ENCODE measurements at regions not wholly inside any gene's neighbourhood (a gene's known extent, or its start where the extent isn't known, plus 50 kb on each side); places are given as distances from the start of the nearest gene placed in this dataset.

DNA sequence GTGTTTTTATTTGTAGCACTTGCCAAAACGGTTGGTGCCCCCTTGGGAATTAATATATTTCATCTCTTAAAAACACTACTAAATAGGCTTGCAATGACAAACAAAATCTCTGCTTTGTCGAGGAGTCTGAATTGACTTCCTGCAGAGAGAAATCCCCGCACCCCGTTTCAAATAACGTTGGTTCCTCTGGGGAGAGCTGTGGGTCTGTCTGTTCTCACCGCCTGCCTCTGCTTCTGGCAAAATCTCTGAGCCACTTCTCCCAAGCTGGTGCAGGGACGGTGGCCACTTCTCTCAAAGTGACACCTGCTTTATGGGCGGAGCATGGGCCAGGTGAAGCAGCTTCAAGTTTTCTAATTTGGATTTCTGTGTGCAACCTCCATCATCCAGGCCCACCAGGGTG, 186.3 kb upstream of the ADARB2 start:
- Histone ChIP-seq H3K27me3 (ENCODE audit: insufficient read depth, insufficient read length) (no peaks in the 10 kb centered on the region), H3K4me1 (ENCODE audit: insufficient read depth, insufficient read length) (no peaks in the 10 kb centered on the region), H3K9me3 (ENCODE audit: insufficient read depth, low read length) (no peaks in the 10 kb centered on the region), H3K4me3 (ENCODE audit: insufficient read length, low read depth) (no peak overlapping the region), H3K9ac (ENCODE audit: insufficient read length, low read depth) (no peak overlapping the region), H3K36me3 (ENCODE audit: insufficient read depth, insufficient read length, low read length) (no peaks in the 10 kb centered on the region)
- no peak for TF ChIP-seq ZNF274 (IDR thresholded peaks at IDR 0.05; ENCODE audit: low read depth, low read length)
- no peak for TF ChIP-seq SUZ12 (IDR thresholded peaks at IDR 0.05; ENCODE audit: extremely low read depth, insufficient read depth, insufficient read length)
- TF ChIP-seq YY1 (IDR thresholded peaks at IDR 0.05; ENCODE audit: insufficient read depth, insufficient read length), result no peak
- DNase-seq (ENCODE audit: low read depth, low spot score), result no peak

DNA sequence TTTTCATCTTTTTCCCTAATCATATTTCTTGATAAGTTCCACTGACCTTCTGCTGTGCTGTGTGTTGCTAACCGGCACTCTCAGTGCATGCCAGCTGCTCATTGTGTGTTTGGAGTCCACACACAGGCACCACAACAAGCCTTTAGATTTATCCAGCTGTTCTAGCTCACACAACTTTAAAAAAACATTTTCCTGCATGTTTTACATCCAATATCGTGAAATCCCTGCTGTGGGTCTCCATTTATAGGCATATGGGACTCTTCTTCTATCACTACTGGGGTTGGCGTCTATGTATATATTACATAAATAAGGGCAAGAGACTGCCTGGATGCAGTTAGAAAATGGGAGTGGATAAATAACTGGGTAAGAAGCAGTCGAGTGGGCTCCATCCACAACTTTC, 183.6 kb upstream of the ADARB2 start:
- Histone ChIP-seq H3K27me3 (ENCODE audit: insufficient read depth, insufficient read length) (no peaks in the 10 kb centered on the region), H3K9me3 (ENCODE audit: insufficient read depth, low read length) (no peaks in the 10 kb centered on the region), H3K4me3 (ENCODE audit: insufficient read length, low read depth) (no peak overlapping the region), H3K9ac (ENCODE audit: insufficient read length, low read depth) (no peak overlapping the region), H3K36me3 (ENCODE audit: insufficient read depth, insufficient read length, low read length) (no peaks in the 10 kb centered on the region), H3K4me1 (ENCODE audit: insufficient read depth, insufficient read length) (no peaks in the 10 kb centered on the region)
- no peak for DNase-seq (ENCODE audit: low read depth, low spot score)
- TF ChIP-seq YY1 (IDR thresholded peaks at IDR 0.05; ENCODE audit: insufficient read depth, insufficient read length) (no peak), SUZ12 (IDR thresholded peaks at IDR 0.05; ENCODE audit: extremely low read depth, insufficient read depth, insufficient read length) (no peak), ZNF274 (IDR thresholded peaks at IDR 0.05; ENCODE audit: low read depth, low read length) (no peak)

- Histone ChIP-seq H3K4me1 (ENCODE audit: insufficient read depth, insufficient read length) (no peaks in the 10 kb centered on the region), H3K9ac (ENCODE audit: insufficient read length, low read depth) (no peak overlapping the region), H3K9me3 (ENCODE audit: insufficient read depth, low read length) (no peaks in the 10 kb centered on the region), H3K4me3 (ENCODE audit: insufficient read length, low read depth) (no peak overlapping the region), H3K36me3 (ENCODE audit: insufficient read depth, insufficient read length, low read length) (no peaks in the 10 kb centered on the region), H3K27me3 (ENCODE audit: insufficient read depth, insufficient read length) (no peaks in the 10 kb centered on the region)
- no peak for DNase-seq (ENCODE audit: low read depth, low spot score)
- TF ChIP-seq YY1 (IDR thresholded peaks at IDR 0.05; ENCODE audit: insufficient read depth, insufficient read length) (no peak), ZNF274 (IDR thresholded peaks at IDR 0.05; ENCODE audit: low read depth, low read length) (no peak), SUZ12 (IDR thresholded peaks at IDR 0.05; ENCODE audit: extremely low read depth, insufficient read depth, insufficient read length) (no peak)
Measured at GRCh38 chr10:1920127-1920526, 182.8 kb upstream of the ADARB2 start.

DNA sequence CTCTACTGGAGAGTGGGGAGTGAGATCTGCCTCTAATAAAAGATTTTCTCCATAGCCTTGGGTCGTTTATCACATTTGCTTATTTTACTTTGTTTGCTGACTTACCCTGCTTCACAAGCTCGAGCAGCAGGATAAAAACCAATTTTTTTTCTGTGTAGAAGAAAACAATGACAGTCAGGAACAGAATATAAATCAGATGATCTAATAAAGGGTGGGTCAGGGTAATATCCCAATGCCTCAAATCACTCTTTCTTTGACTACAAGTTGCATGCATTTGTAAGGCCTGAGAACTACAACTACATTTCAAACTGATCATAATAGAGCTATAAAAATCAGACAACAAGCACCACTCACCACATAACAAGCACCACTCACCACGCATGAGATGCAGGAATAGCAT, 174.4 kb upstream of the ADARB2 start:
- Histone ChIP-seq H3K4me1 (ENCODE audit: insufficient read depth, insufficient read length) (no peaks in the 10 kb centered on the region), H3K27me3 (ENCODE audit: insufficient read depth, insufficient read length) (no peaks in the 10 kb centered on the region), H3K9me3 (ENCODE audit: insufficient read depth, low read length) (no peaks in the 10 kb centered on the region), H3K9ac (ENCODE audit: insufficient read length, low read depth) (no peak overlapping the region), H3K4me3 (ENCODE audit: insufficient read length, low read depth) (no peak overlapping the region), H3K36me3 (ENCODE audit: insufficient read depth, insufficient read length, low read length) (no peaks in the 10 kb centered on the region)
- TF ChIP-seq YY1 (IDR thresholded peaks at IDR 0.05; ENCODE audit: insufficient read depth, insufficient read length), result no peak
- no peak for TF ChIP-seq SUZ12 (IDR thresholded peaks at IDR 0.05; ENCODE audit: extremely low read depth, insufficient read depth, insufficient read length)
- TF ChIP-seq ZNF274 (IDR thresholded peaks at IDR 0.05; ENCODE audit: low read depth, low read length), result no peak
- DNase-seq (ENCODE audit: low read depth, low spot score), result no peak

- H3K27me3 ChIP-seq (ENCODE audit: insufficient read depth, insufficient read length), result no peaks in the 10 kb centered on the region
- no peak for TF ChIP-seq ZNF274 (IDR thresholded peaks at IDR 0.05; ENCODE audit: low read depth, low read length)
- TF ChIP-seq SUZ12 (IDR thresholded peaks at IDR 0.05; ENCODE audit: extremely low read depth, insufficient read depth, insufficient read length), result no peak
- TF ChIP-seq YY1 (IDR thresholded peaks at IDR 0.05; ENCODE audit: insufficient read depth, insufficient read length), result no peak
- H3K9ac ChIP-seq (ENCODE audit: insufficient read length, low read depth), result no peak overlapping the region
- DNase-seq (ENCODE audit: low read depth, low spot score), result no peak
- H3K4me1 ChIP-seq (ENCODE audit: insufficient read depth, insufficient read length), result no peaks in the 10 kb centered on the region
- H3K9me3 ChIP-seq (ENCODE audit: insufficient read depth, low read length), result no peaks in the 10 kb centered on the region
- no peaks in the 10 kb centered on the region for H3K36me3 ChIP-seq (ENCODE audit: insufficient read depth, insufficient read length, low read length)
- H3K4me3 ChIP-seq (ENCODE audit: insufficient read length, low read depth), result no peak overlapping the region
Measured at GRCh38 chr10:1903982-1904381, 166.7 kb upstream of the ADARB2 start.

GRCh38 chr10:1896153-1896552, 158.8 kb upstream of the ADARB2 start:
- no peak for DNase-seq (ENCODE audit: low read depth, low spot score)
- TF ChIP-seq ZNF274 (IDR thresholded peaks at IDR 0.05; ENCODE audit: low read depth, low read length) (no peak), SUZ12 (IDR thresholded peaks at IDR 0.05; ENCODE audit: extremely low read depth, insufficient read depth, insufficient read length) (no peak), YY1 (IDR thresholded peaks at IDR 0.05; ENCODE audit: insufficient read depth, insufficient read length) (no peak)
- H3K36me3 ChIP-seq (ENCODE audit: insufficient read depth, insufficient read length, low read length), result no peaks in the 10 kb centered on the region
- no peak overlapping the region for H3K4me3 ChIP-seq (ENCODE audit: insufficient read length, low read depth)
- no peaks in the 10 kb centered on the region for H3K27me3 ChIP-seq (ENCODE audit: insufficient read depth, insufficient read length)
- H3K4me1 ChIP-seq (ENCODE audit: insufficient read depth, insufficient read length), result no peaks in the 10 kb centered on the region
- H3K9ac ChIP-seq (ENCODE audit: insufficient read length, low read depth), result no peak overlapping the region
- no peaks in the 10 kb centered on the region for H3K9me3 ChIP-seq (ENCODE audit: insufficient read depth, low read length)

GRCh38 chr10:1895691-1896090, 158.4 kb upstream of the ADARB2 start:
- no peak for TF ChIP-seq SUZ12 (IDR thresholded peaks at IDR 0.05; ENCODE audit: extremely low read depth, insufficient read depth, insufficient read length)
- TF ChIP-seq YY1 (IDR thresholded peaks at IDR 0.05; ENCODE audit: insufficient read depth, insufficient read length), result no peak
- TF ChIP-seq ZNF274 (IDR thresholded peaks at IDR 0.05; ENCODE audit: low read depth, low read length), result no peak
- no peak overlapping the region for H3K4me3 ChIP-seq (ENCODE audit: insufficient read length, low read depth)
- H3K27me3 ChIP-seq (ENCODE audit: insufficient read depth, insufficient read length), result no peaks in the 10 kb centered on the region
- no peaks in the 10 kb centered on the region for H3K4me1 ChIP-seq (ENCODE audit: insufficient read depth, insufficient read length)
- no peak overlapping the region for H3K9ac ChIP-seq (ENCODE audit: insufficient read length, low read depth)
- no peaks in the 10 kb centered on the region for H3K36me3 ChIP-seq (ENCODE audit: insufficient read depth, insufficient read length, low read length)
- DNase-seq (ENCODE audit: low read depth, low spot score), result no peak
- H3K9me3 ChIP-seq (ENCODE audit: insufficient read depth, low read length), result no peaks in the 10 kb centered on the region

DNA sequence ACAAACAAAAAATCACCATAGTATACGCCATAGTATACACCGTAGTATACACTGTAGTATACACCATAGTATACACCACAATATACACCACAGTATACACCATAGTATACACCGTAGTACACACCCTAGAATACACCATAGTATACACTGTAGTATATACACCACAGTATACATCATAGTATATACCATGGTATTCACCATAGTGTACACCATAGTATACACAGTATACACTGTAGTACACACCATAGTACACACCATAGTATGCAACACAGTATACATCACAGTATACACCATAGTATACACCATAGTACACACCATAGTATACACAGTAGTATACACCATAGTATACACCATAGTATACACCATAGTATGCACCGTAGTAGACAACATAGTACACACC, 157.6 kb upstream of the ADARB2 start:
- TF ChIP-seq ZNF274 (IDR thresholded peaks at IDR 0.05; ENCODE audit: low read depth, low read length) (no peak), YY1 (IDR thresholded peaks at IDR 0.05; ENCODE audit: insufficient read depth, insufficient read length) (no peak)
- DNase-seq (ENCODE audit: low read depth, low spot score), result no peak
- no peaks in the 10 kb centered on the region for H3K27me3 ChIP-seq (ENCODE audit: insufficient read depth, insufficient read length)
- no peaks in the 10 kb centered on the region for H3K9me3 ChIP-seq (ENCODE audit: insufficient read depth, low read length)
- H3K9ac ChIP-seq (ENCODE audit: insufficient read length, low read depth), result no peak overlapping the region
- no peaks in the 10 kb centered on the region for H3K36me3 ChIP-seq (ENCODE audit: insufficient read depth, insufficient read length, low read length)
- no peak overlapping the region for H3K4me3 ChIP-seq (ENCODE audit: insufficient read length, low read depth)
- H3K4me1 ChIP-seq (ENCODE audit: insufficient read depth, insufficient read length), result no peaks in the 10 kb centered on the region

Data from NT2/D1 (cell line).